ENCODE measurements at regions not wholly inside any gene's neighbourhood (a gene's known extent, or its start where the extent isn't known, plus 50 kb on each side); places are given as distances from the start of the nearest gene placed in this dataset.

DNA sequence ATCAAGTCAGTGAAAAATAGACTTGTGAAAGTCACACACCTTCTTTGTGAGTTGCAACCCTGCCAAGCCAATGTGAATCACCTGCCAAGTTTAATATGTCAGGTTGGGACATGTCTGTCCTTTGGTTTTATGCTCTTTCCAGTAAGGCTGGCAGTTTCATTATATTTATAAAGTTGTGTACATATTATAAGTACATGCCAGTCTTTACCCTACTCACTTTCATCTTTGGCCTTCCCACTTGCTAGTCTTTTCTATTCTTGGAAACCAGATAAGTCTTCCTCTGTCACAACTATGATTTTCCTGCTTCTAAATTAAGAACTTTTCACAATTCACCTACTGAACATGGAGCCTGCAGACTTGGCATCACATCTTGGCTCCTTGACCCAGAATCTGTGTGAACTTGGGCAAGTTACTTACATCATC lies 680.7 kb upstream of the BOD1L1 start:
- Mint-ChIP-seq H3K4me1 (ENCODE audit: unreplicated experiment) (no peaks in the 10 kb centered on the region), H3K9me3 (ENCODE audit: unreplicated experiment) (no peaks in the 10 kb centered on the region), H3K27me3 (ENCODE audit: unreplicated experiment) (peaks cover 51% of the 10 kb centered on the region), H3K36me3 (ENCODE audit: unreplicated experiment) (no peaks in the 10 kb centered on the region), H3K4me3 (ENCODE audit: unreplicated experiment) (no peak overlapping the region), H3K27ac (ENCODE audit: unreplicated experiment) (no peak overlapping the region)
- TF ChIP-seq CTCF (IDR thresholded peaks at IDR 0.05): no peak
- no peak for DNase-seq (ENCODE audit: extremely low spot score, unreplicated experiment)

DNA sequence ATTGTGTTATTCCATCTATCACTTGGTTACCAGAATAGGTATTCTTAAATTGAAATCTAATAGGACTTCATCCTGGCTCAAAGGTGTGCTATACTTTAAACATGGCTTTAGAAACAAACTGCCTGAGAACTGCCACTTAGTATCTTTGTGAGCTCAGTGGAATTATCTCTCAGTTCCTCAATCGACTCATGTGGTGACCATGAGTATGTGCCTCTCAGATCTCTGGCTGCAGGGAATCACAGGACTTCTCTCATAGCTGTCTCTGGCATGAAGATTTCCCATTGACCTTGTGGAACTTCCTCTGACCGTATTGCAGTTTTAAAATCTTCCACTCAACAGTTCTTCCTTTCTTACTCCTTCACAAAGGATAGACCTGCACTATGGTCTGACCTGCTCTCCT lies 681.9 kb upstream of the BOD1L1 start:
- no peak for TF ChIP-seq CTCF (IDR thresholded peaks at IDR 0.05)
- Mint-ChIP-seq H3K4me3 (ENCODE audit: unreplicated experiment) (no peak overlapping the region), H3K4me1 (ENCODE audit: unreplicated experiment) (no peaks in the 10 kb centered on the region), H3K9me3 (ENCODE audit: unreplicated experiment) (no peaks in the 10 kb centered on the region), H3K36me3 (ENCODE audit: unreplicated experiment) (no peaks in the 10 kb centered on the region), H3K27ac (ENCODE audit: unreplicated experiment) (no peak overlapping the region), H3K27me3 (ENCODE audit: unreplicated experiment) (peaks cover 49% of the 10 kb centered on the region)
- DNase-seq (ENCODE audit: extremely low spot score, unreplicated experiment): no peak

GRCh38 chr4:14313757-14314156 lies 686.2 kb upstream of the BOD1L1 start:
- Mint-ChIP-seq H3K9me3 (ENCODE audit: unreplicated experiment) (peaks cover 3% of the 10 kb centered on the region), H3K27me3 (ENCODE audit: unreplicated experiment) (peaks cover 45% of the 10 kb centered on the region), H3K4me1 (ENCODE audit: unreplicated experiment) (no peaks in the 10 kb centered on the region), H3K36me3 (ENCODE audit: unreplicated experiment) (no peaks in the 10 kb centered on the region), H3K27ac (ENCODE audit: unreplicated experiment) (no peak overlapping the region), H3K4me3 (ENCODE audit: unreplicated experiment) (no peak overlapping the region)
- TF ChIP-seq CTCF (IDR thresholded peaks at IDR 0.05): no peak
- no peak for DNase-seq (ENCODE audit: extremely low spot score, unreplicated experiment)

DNA sequence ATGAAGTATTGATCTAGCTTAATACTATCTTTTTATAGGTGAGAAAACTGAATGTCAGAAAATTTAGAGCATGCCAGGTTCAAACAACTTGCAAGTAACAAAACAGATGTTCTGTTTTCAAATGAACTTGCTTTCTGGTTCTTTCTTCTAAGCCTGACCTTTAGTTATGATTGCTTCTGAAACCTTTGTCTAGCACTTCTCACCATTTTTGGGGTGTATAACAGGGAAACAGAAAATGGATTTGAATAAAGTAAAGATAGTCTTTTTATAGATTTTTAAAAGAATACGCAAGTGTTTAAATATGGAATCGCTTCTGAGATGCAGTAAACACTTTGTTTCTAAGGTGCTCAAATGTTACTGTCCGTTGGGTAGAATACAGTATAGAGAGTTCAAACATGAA lies 687.2 kb upstream of the CPEB2 start:
- Mint-ChIP-seq H3K27ac (ENCODE audit: unreplicated experiment) (no peak overlapping the region), H3K4me3 (ENCODE audit: unreplicated experiment) (no peak overlapping the region), H3K9me3 (ENCODE audit: unreplicated experiment) (peaks cover 3% of the 10 kb centered on the region), H3K27me3 (ENCODE audit: unreplicated experiment) (peaks cover 40% of the 10 kb centered on the region), H3K36me3 (ENCODE audit: unreplicated experiment) (no peaks in the 10 kb centered on the region), H3K4me1 (ENCODE audit: unreplicated experiment) (no peaks in the 10 kb centered on the region)
- TF ChIP-seq CTCF (IDR thresholded peaks at IDR 0.05): no peak
- DNase-seq (ENCODE audit: extremely low spot score, unreplicated experiment): no peak

DNA sequence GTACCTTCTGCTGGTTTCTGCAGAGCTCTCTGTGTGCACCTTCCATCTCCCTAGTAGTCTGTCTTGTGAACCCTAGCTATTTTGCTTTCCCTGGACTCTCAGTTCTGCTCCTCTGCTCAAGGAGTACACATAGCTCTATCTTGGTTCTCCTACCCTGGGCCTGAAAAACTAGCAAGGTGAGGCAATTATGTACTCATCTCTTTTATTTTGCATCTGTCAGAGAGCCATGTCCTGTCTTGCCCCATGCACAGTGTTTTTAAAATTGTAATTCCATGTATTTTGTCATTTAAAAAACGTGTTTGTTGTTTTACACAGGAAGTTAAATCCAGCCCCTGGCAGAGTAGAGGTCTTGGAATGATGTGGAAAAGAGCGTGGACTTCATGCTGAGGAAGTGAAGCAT lies 684.9 kb upstream of the CPEB2 start:
- no peak for DNase-seq (ENCODE audit: extremely low spot score, unreplicated experiment)
- no peak for TF ChIP-seq CTCF (IDR thresholded peaks at IDR 0.05)
- Mint-ChIP-seq H3K4me1 (ENCODE audit: unreplicated experiment) (no peaks in the 10 kb centered on the region), H3K27me3 (ENCODE audit: unreplicated experiment) (peaks cover 45% of the 10 kb centered on the region), H3K9me3 (ENCODE audit: unreplicated experiment) (peaks cover 3% of the 10 kb centered on the region), H3K27ac (ENCODE audit: unreplicated experiment) (no peak overlapping the region), H3K36me3 (ENCODE audit: unreplicated experiment) (no peaks in the 10 kb centered on the region), H3K4me3 (ENCODE audit: unreplicated experiment) (no peak overlapping the region)
